Peyer's patch (tissue), 4 donors: ENCODE measurements at regions not wholly inside any gene's neighbourhood (a gene's known extent, or its start where the extent isn't known, plus 50 kb on each side); places are given as distances from the start of the nearest gene placed in this dataset.

Experiments
- DNase-seq, 3 donors: peaks; one replicate each; pipeline ENCODE4 v3.0.0-alpha.2; 2017 to 2019
- H3K27ac ChIP-seq, 4 donors: fragments of 200-600 bp; sonication (generic); one replicate each; pipeline ENCODE4 v1.5.1; 2016 to 2019
- H3K27me3 ChIP-seq, 2 donors: fragments of 200-600 bp; sonication (generic); one replicate each; pipeline ENCODE4 v1.5.1; 2019
- H3K36me3 ChIP-seq, 3 donors: fragments of 200-600 bp; sonication (generic); one replicate each; pipeline ENCODE4 v1.5.1; 2016 to 2019
- H3K4me1 ChIP-seq, 4 donors: fragments of 200-600 bp; sonication (generic); one replicate each; pipeline ENCODE4 v1.5.1; 2016 to 2019
- H3K4me3 ChIP-seq, 4 donors: fragments of 200-600 bp; sonication (generic); 1 replicate in 3 of 4; 2 replicates in 1 of 4; pipeline ENCODE4 v1.5.1; 2016 to 2019; ENCODE audit warnings: mild to moderate bottlenecking in 1 of 4
- H3K9me3 ChIP-seq, 4 donors: fragments of 200-600 bp; sonication (generic); one replicate each; pipeline ENCODE4 v1.5.1; 2016 to 2019; ENCODE audit warnings: mild to moderate bottlenecking in 1 of 4
- CTCF ChIP-seq, 6 experiments: fragments of 450-650 bp in 4 of 6; fragments of 200-600 bp in 2 of 6; sonication (generic) in 1 of 6; IDR thresholded peaks; one replicate each; pipeline ENCODE4 v1.5.1; 2017 to 2019; ENCODE audit warnings: antibody characterized with exemption in 6 of 6, mild to moderate bottlenecking in 3 of 6, moderate library complexity in 1 of 6
- POLR2A ChIP-seq, 2 donors: fragments of 450-650 bp; IDR thresholded peaks; one replicate each; pipeline ENCODE4 v1.5.1; 2017; ENCODE audit warnings: antibody characterized with exemption in 2 of 2, mild to moderate bottlenecking in 2 of 2, moderate library complexity in 2 of 2

- Histone ChIP-seq H3K36me3 (no peaks in the 10 kb centered on the region), H3K4me1 (no peaks in the 10 kb centered on the region), H3K9me3 (no peaks in the 10 kb centered on the region), H3K27me3 (no peaks in the 10 kb centered on the region), H3K27ac (no peak overlapping the region), H3K4me3 (no peak overlapping the region)
- DNase-seq, result no peak
- TF ChIP-seq POLR2A (IDR thresholded peaks at IDR 0.05) (no peak), CTCF (IDR thresholded peaks at IDR 0.05) (no peak)
These were observed 171.9 kb upstream of the CSF3R start for GRCh38 chr1:36654586-36654985.

- no peaks in the 10 kb centered on the region for H3K9me3 ChIP-seq
- no peak for TF ChIP-seq CTCF (IDR thresholded peaks at IDR 0.05)
- no peak for TF ChIP-seq POLR2A (IDR thresholded peaks at IDR 0.05)
- no peaks in the 10 kb centered on the region for H3K27me3 ChIP-seq
- no peaks in the 10 kb centered on the region for H3K36me3 ChIP-seq
- no peaks in the 10 kb centered on the region for H3K4me1 ChIP-seq
- no peak for DNase-seq
- no peak overlapping the region for H3K27ac ChIP-seq
- no peak overlapping the region for H3K4me3 ChIP-seq
These were observed 171.1 kb upstream of the CSF3R start for GRCh38 chr1:36653850-36654249.

GRCh38 chr1:36652586-36652985 is 169.9 kb upstream of the CSF3R start:
- DNase-seq, result peak in 1 of 3 donors; percentile 47
- Histone ChIP-seq H3K4me3 (no peak overlapping the region), H3K27ac (no peak overlapping the region), H3K9me3 (no peaks in the 10 kb centered on the region), H3K4me1 (no peaks in the 10 kb centered on the region), H3K27me3 (no peaks in the 10 kb centered on the region), H3K36me3 (no peaks in the 10 kb centered on the region)
- TF ChIP-seq POLR2A (IDR thresholded peaks at IDR 0.05) (no peak), CTCF (IDR thresholded peaks at IDR 0.05) (no peak)

GRCh38 chr1:36652011-36652410 is 169.3 kb upstream of the CSF3R start:
- H3K4me1 ChIP-seq, result no peaks in the 10 kb centered on the region
- no peaks in the 10 kb centered on the region for H3K27me3 ChIP-seq
- H3K36me3 ChIP-seq, result no peaks in the 10 kb centered on the region
- H3K27ac ChIP-seq, result no peak overlapping the region
- no peak for DNase-seq
- H3K9me3 ChIP-seq, result no peaks in the 10 kb centered on the region
- TF ChIP-seq POLR2A (IDR thresholded peaks at IDR 0.05) (no peak), CTCF (IDR thresholded peaks at IDR 0.05) (no peak)
- H3K4me3 ChIP-seq, result no peak overlapping the region

GRCh38 chr1:36651176-36651910 is 168.6 kb upstream of the CSF3R start:
- H3K4me3 ChIP-seq, result no peak overlapping the region
- no peak for DNase-seq
- no peaks in the 10 kb centered on the region for H3K9me3 ChIP-seq

More at GRCh38 chr1:36651176-36651910, 168.6 kb upstream of the CSF3R start:
- Histone ChIP-seq H3K27ac (no peak overlapping the region), H3K4me1 (no peaks in the 10 kb centered on the region), H3K27me3 (no peaks in the 10 kb centered on the region), H3K36me3 (no peaks in the 10 kb centered on the region)
- TF ChIP-seq CTCF (IDR thresholded peaks at IDR 0.05), result no peak
- no peak for TF ChIP-seq POLR2A (IDR thresholded peaks at IDR 0.05)
